Left forelimb (tissue), 1 donor: ENCODE measurements at regions not wholly inside any gene's neighbourhood (a gene's known extent, or its start where the extent isn't known, plus 50 kb on each side); places are given as distances from the start of the nearest gene placed in this dataset.

Source experiments
- DNase-seq: peaks from one replicate; pipeline ENCODE4 v3.0.0-alpha.2; 2018; ENCODE audit warnings: low spot score

DNA sequence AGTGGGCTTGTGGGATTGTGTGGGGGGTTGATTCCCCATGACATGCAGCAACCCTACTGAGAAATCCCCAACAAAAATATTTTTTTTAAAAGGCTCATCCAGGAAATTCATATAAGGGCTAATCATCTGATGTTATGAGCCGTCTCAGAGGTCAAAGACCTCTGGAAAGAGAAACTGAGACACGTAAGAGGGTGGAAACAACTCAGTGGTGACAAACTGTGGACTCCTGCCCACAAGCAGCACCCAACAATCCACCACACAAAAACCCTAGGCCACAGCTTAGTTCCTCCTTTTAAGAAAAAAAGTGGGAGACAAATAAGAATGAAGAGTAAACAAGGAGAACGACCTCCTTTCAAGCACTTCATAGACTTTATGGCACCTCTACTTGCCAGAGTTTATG lies 1096.1 kb upstream of the NRXN1 start:
- DNase-seq: no peak

DNA sequence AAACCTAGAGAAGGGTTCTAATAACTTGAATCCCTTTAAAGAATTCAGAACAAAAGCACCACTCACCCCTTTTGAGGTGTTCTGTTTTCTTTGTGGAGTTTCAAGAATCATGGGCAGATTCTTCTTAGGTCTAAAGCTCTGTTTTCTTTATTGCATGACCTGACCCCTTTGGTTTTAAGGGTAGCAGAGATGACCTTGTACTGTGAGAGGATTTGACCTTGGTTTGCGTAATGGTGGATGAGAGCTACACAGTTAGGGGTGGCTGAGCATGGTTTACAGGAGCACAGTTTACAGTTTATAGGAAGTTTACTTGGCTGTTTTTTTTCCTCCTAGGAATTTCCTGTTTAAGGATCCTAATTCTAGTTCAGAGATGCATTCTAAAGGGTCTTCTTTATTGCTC lies 1095.6 kb upstream of the NRXN1 start:
- DNase-seq: no peak

DNA sequence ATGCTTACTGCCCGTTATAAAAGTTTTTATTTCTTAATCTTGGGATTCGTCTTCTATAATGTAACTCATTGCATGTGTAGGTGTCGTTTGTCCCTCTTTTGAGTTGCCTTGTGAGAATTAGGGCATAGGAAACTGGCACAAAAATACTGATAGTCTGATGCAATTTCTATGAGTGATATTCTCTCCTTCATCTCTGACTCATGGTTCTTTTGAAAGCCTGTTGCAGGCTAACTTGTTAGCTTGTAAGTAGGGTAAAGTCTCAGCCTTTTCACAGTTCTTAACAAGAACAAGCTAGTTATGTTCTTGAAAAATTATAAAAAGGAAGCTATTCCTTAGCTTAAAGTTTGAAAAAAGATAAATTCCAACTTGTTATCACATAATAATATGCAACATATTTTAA lies 1085.4 kb upstream of the NRXN1 start:
- no peak for DNase-seq

DNA sequence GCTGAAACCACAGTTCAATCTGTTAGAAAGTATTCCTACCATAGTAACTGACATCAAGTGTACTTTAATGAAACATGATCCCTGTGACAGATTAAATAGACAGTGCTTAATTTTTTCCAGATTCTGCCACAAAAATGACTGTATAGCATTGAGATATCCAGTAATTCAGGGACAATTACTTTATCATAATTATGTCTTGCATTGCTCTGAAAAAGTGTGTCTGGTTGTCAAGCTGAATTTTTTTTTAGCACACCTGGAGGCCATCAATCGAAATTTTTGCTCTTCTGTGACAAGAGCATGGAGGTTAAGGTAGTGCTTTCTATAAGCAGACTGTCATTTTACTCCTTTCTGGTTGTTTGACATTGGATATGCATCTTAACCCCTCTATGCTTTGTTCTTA lies 1083.8 kb upstream of the NRXN1 start:
- DNase-seq: no peak

DNA sequence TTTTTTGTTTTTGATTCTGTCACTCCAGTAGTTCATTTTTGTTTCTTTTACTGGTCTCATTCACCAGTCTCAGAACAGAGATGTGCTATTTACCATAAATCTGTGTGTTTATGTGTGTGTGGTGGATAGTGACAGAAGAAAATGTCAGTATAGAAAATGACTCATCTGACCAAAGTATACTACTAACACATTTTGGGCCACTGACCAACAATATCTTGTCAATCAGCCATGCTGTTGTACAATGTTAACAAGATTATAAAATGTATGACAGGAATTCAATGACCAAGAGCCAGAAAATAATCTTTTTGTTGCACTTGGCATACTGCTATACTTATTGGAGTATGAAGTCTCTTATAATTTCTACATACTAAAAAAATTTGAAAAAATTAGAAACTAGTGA lies 1081.4 kb upstream of the NRXN1 start:
- DNase-seq: no peak

DNA sequence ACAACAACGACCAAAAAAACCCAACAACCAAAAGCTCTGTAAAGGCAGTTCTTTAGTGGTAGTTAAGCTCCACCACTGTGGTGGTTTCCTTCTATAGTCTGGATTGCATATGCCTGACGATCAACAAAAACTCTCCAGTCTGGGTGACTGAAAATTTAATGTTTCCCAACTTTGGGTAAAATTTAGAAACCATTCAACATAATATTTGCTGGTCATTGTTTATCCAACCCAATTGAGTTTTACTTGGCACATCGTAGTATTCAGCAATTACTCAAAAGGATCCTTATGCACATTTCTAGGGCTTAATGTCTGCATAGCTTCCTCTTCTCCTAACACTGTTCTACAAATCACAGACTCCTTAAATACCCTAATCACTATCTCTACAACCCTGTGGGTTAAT lies 1080.2 kb upstream of the NRXN1 start:
- DNase-seq: no peak

DNA sequence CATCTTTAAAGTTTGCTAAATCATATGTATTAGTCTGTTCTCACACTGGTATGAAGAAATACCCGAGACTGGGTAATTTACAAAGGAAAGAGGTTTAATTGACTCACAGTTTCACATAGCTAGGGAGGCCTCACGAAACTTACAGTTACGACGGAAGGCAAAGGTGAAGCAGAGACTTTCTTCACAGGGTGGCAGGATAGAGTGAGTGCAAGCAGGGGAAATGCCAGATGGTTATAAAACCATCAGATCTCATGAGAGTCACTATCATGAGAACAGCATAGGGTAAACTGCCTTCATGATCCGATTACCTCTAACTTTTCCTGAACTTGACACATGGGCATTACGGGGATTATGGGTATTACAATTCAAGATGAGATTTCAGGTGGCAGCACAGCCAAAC lies 1075.2 kb upstream of the NRXN1 start:
- DNase-seq: no peak

DNA sequence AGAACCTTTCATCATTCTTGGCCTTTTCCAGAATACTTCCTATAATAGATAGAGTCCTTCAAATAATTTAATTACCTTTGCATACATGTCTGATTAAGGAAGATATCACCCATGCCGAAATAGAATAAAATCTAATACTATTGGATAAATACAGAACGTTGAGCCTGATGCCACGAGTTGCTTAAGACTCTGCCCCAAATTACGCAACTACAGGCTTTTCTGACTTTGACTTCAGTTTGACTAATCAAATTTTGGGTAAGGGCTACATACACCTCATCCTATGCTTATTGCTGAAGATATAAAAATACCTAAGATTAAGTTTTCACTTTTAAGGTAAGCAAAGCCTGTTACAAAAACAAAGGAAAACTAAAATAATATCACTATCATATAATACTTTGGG lies 1065.1 kb upstream of the NRXN1 start:
- DNase-seq: no peak

DNA sequence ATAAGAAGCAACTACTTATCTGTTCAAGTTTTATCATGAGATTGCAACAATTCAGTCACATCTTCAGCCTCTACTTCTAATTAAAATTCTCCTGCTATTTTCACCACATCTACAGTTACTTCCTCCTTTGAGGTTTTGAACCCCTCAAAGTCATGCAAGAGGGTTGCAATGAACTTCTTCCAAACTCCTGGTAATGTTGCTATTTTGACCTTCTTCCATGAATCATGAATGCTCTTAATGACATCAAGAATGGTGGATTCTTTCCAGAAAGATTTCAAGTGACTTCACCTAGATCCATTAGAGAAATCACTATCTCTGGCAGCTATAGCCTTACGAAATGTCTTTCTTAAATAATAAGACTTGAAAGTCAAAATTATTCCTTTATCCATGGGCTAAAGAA lies 1052.8 kb upstream of the NRXN1 start:
- DNase-seq: no peak

DNA sequence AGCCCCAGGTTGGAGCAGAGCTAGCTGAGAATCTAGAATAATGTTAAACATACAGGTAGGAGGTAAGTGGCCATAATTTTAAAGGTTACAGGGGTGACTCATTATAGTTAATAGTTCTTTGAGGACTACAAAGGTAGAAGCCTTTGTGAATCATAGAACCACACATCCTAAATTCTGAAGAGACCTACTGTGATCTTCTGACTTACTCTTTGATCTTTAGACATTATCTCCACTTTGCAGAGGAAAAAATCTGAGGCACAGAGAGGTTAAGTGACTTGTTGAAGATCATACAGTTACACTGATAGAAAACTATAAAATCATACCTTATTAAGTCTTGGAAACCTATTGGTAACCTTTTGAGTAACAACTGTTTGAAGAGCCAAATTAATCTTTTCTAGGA lies 1051.3 kb upstream of the NRXN1 start:
- DNase-seq: no peak

DNA sequence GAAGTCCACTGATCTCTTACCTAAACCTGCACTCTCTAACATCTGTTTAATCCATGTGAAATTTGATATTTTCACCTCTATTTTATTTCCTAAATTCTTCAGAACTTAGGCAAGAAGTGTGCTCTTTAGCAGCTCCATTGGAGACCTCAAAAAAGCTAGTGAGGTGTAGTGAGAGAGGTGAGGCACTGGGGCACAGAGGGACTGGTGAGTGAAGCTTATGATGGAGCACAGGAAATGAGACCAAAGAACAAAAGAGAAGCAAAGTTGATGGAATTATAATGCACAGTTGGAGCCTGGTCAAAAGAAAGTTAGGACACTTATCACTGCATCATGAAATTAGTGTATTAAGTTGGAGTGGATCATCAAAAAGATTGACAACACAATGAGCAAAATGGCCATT lies 1050.7 kb upstream of the NRXN1 start:
- no peak for DNase-seq

DNA sequence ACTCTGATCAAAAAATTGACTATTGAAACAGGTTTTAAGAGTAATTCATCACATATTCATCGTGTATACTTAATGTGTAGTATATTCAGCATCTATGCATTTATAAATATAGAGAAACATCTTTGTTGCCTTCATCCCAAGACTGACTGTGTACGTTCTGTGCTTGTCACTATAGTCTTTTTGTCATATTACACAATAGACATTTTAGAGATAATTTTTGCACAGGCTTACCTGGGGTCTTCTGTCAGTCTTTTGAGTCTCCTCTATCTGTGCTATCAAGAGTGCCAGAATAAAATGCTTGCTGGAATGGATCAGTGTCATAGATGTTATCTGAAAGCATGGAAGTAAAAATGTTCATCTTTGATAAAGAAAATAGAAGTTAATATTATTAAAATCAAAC lies 1047.7 kb upstream of the NRXN1 start:
- no peak for DNase-seq

DNA sequence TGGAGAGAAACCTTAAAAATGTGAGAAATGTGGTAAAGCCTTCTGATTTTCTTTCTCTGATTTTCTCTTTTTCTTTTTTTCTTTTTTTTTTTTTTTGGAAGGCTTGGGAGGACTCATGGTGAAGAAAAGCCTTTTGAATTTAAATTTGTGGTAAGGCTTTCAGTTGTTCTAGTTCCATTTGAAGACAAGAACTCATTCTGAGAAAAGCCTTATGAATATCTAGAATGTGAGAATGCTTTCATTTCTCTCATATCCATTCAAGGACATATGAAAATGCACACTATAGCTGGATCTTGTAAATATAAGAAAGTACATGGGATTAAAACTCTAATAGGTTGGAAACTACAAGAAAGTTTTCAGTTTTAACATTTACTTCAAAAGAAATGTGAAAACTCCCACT lies 1045.2 kb upstream of the NRXN1 start:
- no peak for DNase-seq

DNA sequence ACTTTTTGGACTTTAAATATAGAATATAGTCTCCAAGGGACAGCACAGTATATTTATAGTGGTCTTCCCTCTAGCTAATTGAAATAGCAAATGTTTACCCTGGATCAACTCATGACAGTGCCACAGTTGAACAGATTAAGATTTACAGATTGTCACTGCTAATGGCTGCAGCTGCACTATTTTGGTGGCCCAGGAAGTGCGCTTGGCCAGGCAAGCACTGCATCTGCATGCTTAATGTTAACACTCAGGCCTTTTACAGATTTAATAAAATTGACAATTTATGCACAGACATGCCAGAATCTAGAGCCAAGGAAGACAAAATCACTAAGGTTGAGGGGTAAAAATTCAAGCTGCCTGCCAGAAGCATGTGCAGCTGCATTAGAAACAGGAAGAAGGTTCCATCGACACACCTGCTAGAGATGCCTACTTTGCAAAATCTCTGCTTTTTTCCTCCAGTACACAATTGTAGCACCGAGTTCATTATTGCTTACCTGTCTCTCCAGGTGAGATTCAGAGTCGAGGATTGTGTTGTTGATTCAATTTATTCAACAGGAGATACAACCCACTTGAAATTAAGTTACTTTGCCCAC lies 1042.3 kb upstream of the NRXN1 start:
- DNase-seq: no peak

DNA sequence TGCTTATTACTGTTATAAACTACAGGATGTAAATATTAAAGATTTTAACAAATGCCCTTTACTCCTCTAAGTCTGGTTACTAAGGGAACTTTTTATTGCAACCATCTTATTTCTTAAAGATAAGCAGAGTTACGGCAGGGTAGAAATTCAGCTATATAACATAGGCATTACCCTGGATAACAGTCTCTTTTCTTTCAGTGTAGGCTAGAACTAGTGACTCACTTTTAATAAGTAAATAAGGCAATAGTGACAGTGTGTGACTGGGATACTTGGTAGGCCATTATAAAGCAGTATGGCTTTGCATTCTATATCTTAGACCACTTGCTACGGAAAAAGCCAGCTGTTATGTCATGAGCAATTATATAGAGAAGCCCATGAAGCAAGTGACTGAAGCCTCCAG lies 1041.0 kb upstream of the NRXN1 start:
- no peak for DNase-seq

DNA sequence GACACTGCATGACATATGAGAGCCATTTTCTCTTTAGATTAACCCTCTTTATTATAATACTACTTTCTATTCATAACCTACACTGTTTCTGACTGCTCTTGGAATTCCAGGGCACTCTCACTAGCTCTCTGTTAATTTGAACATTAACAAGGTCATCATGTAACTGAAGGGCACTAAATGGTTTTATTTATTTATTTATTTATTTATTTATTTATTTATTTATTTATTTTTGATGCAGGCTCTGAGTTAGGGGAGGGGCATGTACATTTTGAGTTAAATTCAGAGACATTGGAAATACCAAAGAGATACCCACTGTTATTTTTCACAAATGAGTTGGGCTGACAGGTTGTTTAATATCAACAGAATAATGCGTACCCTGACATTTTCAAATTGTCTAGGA lies 1038.7 kb upstream of the NRXN1 start:
- DNase-seq: no peak

DNA sequence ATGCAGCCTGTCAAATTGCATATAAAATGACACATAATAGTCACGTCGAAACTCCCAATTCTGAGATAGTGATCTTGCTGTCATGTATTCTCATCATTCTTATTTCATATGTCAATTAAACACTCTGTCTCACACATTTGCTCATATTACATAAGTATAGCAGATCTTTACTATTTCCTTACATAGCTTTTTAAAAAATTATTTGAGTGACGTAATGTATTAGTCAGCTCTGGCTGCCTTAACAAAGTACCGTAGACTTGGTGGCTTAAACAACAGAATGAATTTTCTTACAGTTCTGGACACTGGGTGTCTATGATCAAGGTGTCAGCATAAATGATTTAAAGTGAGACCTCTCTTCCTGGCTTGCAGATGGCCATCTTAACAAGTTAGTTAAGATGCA lies 1032.3 kb upstream of the NRXN1 start:
- DNase-seq: no peak

DNA sequence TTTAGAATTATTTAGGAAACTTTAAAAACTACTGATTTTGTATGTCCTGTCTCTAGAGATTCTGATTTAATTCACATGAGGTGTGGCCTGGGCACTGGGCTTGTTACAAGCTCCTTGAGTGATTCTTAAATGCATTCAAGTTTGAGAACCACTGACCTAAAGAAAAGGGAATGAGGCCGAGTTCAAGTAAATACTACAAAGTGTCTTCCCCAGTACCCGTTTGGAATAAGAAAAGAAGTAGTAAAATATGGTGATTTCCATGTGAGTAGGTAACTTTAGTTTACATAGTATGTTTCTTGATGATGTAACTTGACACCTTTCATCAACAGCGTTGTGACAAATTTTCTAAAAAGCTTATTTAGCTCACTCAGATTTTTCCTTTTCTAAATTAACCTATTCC lies 1022.9 kb upstream of the NRXN1 start:
- no peak for DNase-seq

DNA sequence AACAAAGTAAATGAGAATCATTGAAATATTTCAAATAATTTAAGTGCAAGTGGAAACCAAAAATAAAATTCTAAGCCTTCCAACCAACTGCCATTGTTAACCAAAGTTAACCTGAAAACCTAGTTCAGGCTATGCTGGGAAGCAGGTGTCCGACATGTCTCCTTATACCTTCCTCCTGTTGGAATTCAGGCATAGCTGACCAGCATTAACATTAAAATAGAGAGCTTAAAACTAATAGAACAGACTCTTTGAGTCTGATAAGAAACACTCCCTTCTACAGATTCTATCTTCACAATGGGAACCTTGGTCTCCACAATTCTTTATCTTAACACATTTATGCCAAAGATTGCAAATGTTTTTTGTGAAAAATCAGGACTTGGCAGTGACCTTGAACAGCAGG lies 1004.9 kb upstream of the NRXN1 start:
- no peak for DNase-seq

DNA sequence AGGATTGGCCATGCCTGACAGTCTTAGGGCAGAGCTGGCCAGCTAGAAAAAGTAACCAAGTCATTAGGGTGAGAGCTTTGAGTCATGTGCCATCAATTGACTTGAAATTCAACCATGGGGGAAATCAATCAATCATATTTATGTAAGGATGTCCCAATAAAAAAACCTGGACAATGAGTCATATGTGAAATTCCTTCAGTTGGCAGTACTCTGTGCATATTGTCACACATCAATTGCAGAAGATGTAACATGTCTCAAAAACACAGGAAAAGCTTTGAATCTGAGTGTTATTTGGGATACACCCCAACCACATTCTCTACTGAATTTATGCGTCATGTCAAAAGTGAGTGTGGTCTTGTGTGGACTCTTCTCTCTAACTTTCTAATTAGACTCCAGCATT lies 1004.1 kb upstream of the NRXN1 start:
- DNase-seq: no peak

DNA sequence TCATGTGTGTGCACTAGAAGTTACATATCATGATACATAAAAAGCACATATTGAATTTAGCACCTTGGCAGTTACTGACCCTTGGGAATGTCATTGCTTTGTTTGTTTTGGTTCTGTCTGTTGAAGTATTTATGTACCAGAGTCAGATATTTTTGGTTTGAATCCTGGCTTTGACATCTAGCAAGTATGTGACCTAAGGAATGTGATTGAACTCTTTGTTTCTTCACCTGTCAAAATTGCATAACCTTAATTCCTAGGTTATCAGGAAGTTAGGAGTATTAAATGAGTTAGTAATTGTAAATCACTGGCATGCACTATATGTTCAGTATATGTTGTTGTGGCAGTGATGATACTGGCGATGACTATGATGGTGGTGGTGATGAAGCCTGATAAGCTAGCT lies 1003.5 kb upstream of the NRXN1 start:
- no peak for DNase-seq

DNA sequence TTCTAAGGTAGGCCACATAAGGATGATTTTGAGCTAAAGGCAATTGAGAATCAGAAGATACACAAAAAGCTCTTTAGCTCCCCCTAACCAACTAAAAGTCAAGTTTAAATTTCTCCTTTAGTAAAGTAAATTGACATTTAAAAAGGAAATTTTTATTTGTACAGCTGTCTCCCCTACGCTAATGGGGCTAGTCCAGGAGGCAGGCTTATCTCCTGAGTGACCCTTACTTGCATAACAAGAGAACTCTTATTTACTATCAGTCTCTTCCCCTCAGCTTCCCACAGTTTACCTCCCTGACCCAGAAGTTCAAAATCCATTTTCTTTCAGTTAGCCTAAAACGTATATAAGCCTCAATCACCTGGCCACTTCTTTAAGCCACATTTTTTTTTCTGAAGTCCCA lies 1002.8 kb upstream of the NRXN1 start:
- DNase-seq: no peak

DNA sequence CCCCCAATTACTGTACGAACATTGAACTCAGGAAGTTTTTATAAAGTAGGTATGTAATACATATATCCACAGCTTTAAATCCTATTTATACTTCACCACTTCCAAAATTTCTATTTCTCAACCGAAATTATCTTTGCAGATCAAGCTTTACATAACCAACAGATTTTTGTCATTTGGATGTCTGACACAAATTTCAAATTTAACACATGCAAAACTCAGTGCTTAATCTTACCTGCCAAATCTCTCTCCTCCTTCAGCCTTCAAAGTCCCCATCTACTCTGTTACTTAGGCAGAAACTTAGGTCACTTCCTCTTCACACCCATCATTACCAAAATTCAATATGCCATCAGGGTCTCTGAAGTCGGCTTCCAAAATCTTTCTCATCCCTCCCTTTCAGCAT lies 990.1 kb upstream of the NRXN1 start:
- DNase-seq: no peak

DNA sequence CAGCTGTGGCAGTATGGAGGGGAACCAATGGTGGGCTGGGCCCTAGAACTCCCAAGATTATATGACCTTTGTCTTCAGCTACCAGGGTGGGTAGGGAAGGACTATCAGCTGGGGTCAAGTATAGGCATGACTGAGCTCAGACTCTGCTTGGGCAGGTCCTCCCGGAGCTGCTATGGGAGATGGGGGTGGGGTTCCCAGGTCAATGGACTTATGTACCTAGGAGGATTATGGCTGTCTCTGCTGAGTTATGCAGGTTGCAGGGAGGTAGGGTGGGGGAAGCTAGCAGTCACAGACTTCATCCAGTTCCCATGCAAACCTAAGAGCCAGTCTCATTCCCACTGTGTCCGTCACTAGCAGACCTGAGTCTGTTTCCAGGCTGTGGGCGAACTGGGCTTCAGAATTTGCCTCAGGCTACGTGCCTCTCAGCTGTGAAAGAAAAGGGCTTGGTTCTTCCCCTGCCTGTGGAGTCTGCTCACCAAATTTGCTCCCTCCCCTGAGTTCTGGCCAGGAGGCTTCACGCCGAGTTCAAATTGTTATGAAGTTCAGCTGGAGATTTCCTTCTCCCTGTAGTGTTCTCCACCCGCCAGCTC lies 985.8 kb upstream of the NRXN1 start:
- DNase-seq: no peak
